B cell (primary cell): ENCODE measurements at regions not wholly inside any gene's neighbourhood (a gene's known extent, or its start where the extent isn't known, plus 50 kb on each side); places are given as distances from the start of the nearest gene placed in this dataset.
"Not testable (repeated sequence)": the region's sequence is repeated elsewhere in the genome, so short reads cannot be mapped to it uniquely, and the experiment has no call there.

ENCODE experiments used
- ATAC-seq: fragments of 200-7000 bp; cut with Tn5 transposase; one replicate; pipeline ENCODE4 v1.10.0; 2021; ENCODE audit warnings: low read depth, mild to moderate bottlenecking, moderate number of reproducible peaks, moderate library complexity
- CTCF ChIA-PET: fragments of 350-600 bp; sonication (Branson Sonifier 250); formaldehyde crosslinking; loops from one replicate; lab custom pipeline; 2021; ENCODE audit warnings: antibody characterized with exemption, inconsistent platforms; lab: Charles Lee
- POLR2A ChIA-PET: fragments of 350-600 bp; sonication (Branson Sonifier 250); formaldehyde crosslinking; loops from one replicate; lab custom pipeline; 2021; ENCODE audit warnings: antibody characterized with exemption; lab: Charles Lee
- DNase-seq: peaks from one replicate; pipeline ENCODE4 v3.0.0; 2013
- H2AFZ ChIP-seq: 2 replicates; pipeline ENCODE4 v1.6.1; 2012; ENCODE audit warnings: mild to moderate bottlenecking, low read depth, low read length; ENCODE audit not compliant: insufficient read depth, poor library complexity, severe bottlenecking
- H3K27ac ChIP-seq, 2 donors: 1 replicate in 1 of 2; 2 replicates in 1 of 2; pipeline ENCODE4 v1.5.1; 2012 to 2013; ENCODE audit warnings: low read length in 2 of 2, mild to moderate bottlenecking in 2 of 2, moderate library complexity in 1 of 2
- H3K27me3 ChIP-seq, 4 experiments: fragments of 200-600 bp in 1 of 4; sonication (generic) in 1 of 4; replicated peaks in 1 of 4; 1 replicate in 2 of 4; 2 replicates in 2 of 4; pipeline versions ENCODE4 v1.6.1 to v1.7.0; 2013 to 2016; ENCODE audit warnings: low read length in 3 of 4, mild to moderate bottlenecking in 2 of 4, mixed read lengths in 1 of 4, moderate library complexity in 1 of 4; ENCODE audit not compliant: insufficient read depth in 4 of 4, control insufficient read depth in 3 of 4; ENCODE audit errors: control extremely low read depth in 1 of 4
- H3K36me3 ChIP-seq, 2 experiments: replicated peaks in 1 of 2; 1 replicate in 1 of 2; 2 replicates in 1 of 2; pipeline versions ENCODE4 v1.6.1 to v1.7.1; 2013; ENCODE audit warnings: low read length in 1 of 2; ENCODE audit not compliant: insufficient read depth in 2 of 2, control insufficient read depth in 1 of 2; ENCODE audit errors: control extremely low read depth in 1 of 2, extremely low read depth in 1 of 2
- H3K4me1 ChIP-seq, 2 donors: fragments of 200-600 bp in 1 of 2; sonication (generic) in 1 of 2; 1 replicate in 1 of 2; 2 replicates in 1 of 2; pipeline versions ENCODE4 v1.5.1 to v1.6.1; 2013 to 2017; ENCODE audit warnings: low read length in 2 of 2; ENCODE audit not compliant: control insufficient read depth in 2 of 2, insufficient read depth in 2 of 2
- H3K4me2 ChIP-seq: replicated peaks from 2 replicates; pipeline ENCODE3; 2012; ENCODE audit warnings: mild to moderate bottlenecking, low read depth, low read length; ENCODE audit not compliant: poor library complexity, severe bottlenecking
- H3K4me3 ChIP-seq, 5 experiments: fragments of 200-600 bp in 1 of 5; sonication (generic) in 1 of 5; 1 replicate in 3 of 5; 2 replicates in 2 of 5; pipeline versions ENCODE4 v1.5.1 to v1.7.0; 2011 to 2016; ENCODE audit warnings: low read length in 4 of 5, mild to moderate bottlenecking in 4 of 5, low read depth in 2 of 5, control low read depth in 1 of 5, moderate library complexity in 1 of 5; ENCODE audit not compliant: insufficient read depth in 1 of 5; ENCODE audit errors: control extremely low read depth in 1 of 5, extremely low read depth in 1 of 5
- H3K79me2 ChIP-seq: fragments of 200-600 bp; sonication (generic); one replicate; pipeline ENCODE4 v1.6.0; 2016; ENCODE audit warnings: low read length; ENCODE audit not compliant: control insufficient read depth, insufficient read depth
- H3K9ac ChIP-seq: fragments of 200-600 bp; sonication (generic); 2 replicates; pipeline ENCODE4 v1.6.1; 2017; ENCODE audit warnings: mild to moderate bottlenecking, low read length, moderate library complexity
- H3K9me3 ChIP-seq, 3 donors: one replicate each; pipeline versions ENCODE4 v1.6.1 to v1.7.1; 2013; ENCODE audit warnings: low read length in 2 of 3; ENCODE audit not compliant: control insufficient read depth in 2 of 3, insufficient read depth in 1 of 3; ENCODE audit errors: control extremely low read depth in 1 of 3
- H4K20me1 ChIP-seq: 2 replicates; pipeline ENCODE4 v1.6.0; 2012; ENCODE audit warnings: mild to moderate bottlenecking, low read length; ENCODE audit not compliant: insufficient read depth, control insufficient read depth, poor library complexity, severe bottlenecking
- H3K27ac Mint-ChIP-seq: one replicate; pipeline ENCODE4 v1.8.0; 2021; ENCODE audit warnings: mixed read lengths
- H3K27me3 Mint-ChIP-seq: one replicate; pipeline ENCODE4 v1.8.0; 2021; ENCODE audit warnings: mixed read lengths
- H3K4me1 Mint-ChIP-seq: one replicate; pipeline ENCODE4 v1.8.0; 2021; ENCODE audit warnings: mixed read lengths
- H3K4me3 Mint-ChIP-seq: one replicate; pipeline ENCODE4 v1.8.0; 2021; ENCODE audit warnings: mixed read lengths
- H3K9me3 Mint-ChIP-seq: one replicate; pipeline ENCODE4 v1.8.0; 2022; ENCODE audit warnings: mixed read lengths; ENCODE audit not compliant: insufficient read depth
- EZH2 ChIP-seq: IDR thresholded peaks from 2 replicates; pipeline ENCODE4 v1.6.1; 2012; ENCODE audit warnings: borderline replicate concordance, low read depth, mild to moderate bottlenecking, moderate library complexity, low read length; ENCODE audit not compliant: insufficient read depth, poor library complexity, severe bottlenecking
- WGBS: methylation state at CpG from one replicate; pipeline ENCODE4 v1.1.5; 2013; ENCODE audit warnings: missing lambda C conversion rate; ENCODE audit not compliant: insufficient coverage; 5-methylcytosine and 5-hydroxymethylcytosine counted together
- intact Hi-C: fragments of 100-400 bp; cut with micrococcal nuclease; formaldehyde crosslinking; loops from one replicate; pipeline ENCODE4 v1.10.0; 2022
- TF ChIP-seq, protein P1 (sequence below): fragments of 200-600 bp; IDR thresholded peaks from one replicate; pipeline ENCODE4 v1.8.0; 2022; ENCODE audit warnings: antibody characterized with exemption, mild to moderate bottlenecking

DNA sequence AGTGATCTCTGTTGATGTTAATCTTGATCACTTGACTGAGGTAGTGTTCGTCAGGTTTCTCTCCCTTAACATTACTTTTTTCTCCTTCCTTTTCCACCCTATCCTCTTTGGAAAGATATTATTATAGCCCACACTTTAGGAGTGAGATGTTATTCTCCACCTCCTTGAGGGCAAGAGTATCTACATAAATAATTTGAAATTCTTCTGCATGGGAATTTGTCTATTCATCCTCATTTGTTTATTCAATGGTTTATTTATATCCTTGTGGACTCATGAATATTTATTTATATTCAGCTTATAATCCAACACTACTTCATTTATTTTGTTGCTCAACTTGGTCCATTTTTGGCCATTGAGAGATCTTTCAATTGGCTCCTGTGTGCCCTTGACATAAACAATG is 750.4 kb downstream of the EPHA4 start:
- ATAC-seq = no peak
- Mint-ChIP-seq H3K27ac (no peak overlapping the region), H3K27me3 (no peaks in the 10 kb centered on the region), H3K4me3 (no peak overlapping the region), H3K9me3 (no peaks in the 10 kb centered on the region), H3K4me1 (no peaks in the 10 kb centered on the region)
- ChIA-PET CTCF (no interaction called here), POLR2A (no interaction called here)
- Histone ChIP-seq H2AFZ (no peak overlapping the region), H3K36me3 (no peaks in the 10 kb centered on the region), H3K9me3 (no peaks in the 10 kb centered on the region), H3K9ac (no peak overlapping the region), H3K79me2 (no peaks in the 10 kb centered on the region), H3K27me3 (no peaks in the 10 kb centered on the region), H3K4me2 (no peak overlapping the region), H3K4me1 (no peaks in the 10 kb centered on the region), H4K20me1 (no peaks in the 10 kb centered on the region), H3K27ac (no peak overlapping the region), H3K4me3 (no peak overlapping the region)
- no CpG with 5 or more reads among the region's 1 CpG for WGBS
- TF ChIP-seq EZH2 = no peak
- TF ChIP-seq, protein P1, sequence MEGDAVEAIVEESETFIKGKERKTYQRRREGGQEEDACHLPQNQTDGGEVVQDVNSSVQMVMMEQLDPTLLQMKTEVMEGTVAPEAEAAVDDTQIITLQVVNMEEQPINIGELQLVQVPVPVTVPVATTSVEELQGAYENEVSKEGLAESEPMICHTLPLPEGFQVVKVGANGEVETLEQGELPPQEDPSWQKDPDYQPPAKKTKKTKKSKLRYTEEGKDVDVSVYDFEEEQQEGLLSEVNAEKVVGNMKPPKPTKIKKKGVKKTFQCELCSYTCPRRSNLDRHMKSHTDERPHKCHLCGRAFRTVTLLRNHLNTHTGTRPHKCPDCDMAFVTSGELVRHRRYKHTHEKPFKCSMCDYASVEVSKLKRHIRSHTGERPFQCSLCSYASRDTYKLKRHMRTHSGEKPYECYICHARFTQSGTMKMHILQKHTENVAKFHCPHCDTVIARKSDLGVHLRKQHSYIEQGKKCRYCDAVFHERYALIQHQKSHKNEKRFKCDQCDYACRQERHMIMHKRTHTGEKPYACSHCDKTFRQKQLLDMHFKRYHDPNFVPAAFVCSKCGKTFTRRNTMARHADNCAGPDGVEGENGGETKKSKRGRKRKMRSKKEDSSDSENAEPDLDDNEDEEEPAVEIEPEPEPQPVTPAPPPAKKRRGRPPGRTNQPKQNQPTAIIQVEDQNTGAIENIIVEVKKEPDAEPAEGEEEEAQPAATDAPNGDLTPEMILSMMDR = no peak
- intact Hi-C loops = no loop called here
- DNase-seq = no peak

DNA sequence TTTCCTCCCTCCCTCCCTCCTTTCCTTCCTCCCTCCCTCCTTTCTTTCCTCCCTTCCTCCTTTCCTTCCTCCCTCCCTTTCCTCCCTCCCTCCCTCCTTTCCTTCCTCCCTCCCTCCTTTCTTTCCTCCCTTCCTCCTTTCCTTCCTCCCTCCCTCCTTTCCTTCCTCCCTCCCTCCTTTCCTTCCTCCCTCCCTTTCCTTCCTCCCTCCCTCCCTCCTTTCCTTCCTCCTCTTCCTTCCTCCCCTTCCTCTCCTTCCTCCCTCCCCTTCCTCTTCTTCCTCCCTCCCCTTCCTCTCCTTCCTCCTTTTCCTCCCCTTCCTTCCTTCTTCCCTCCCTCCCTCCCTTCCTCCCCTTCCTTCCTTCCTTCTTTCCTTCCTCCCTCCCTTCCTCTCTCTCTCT is 748.5 kb downstream of the EPHA4 start:
- H3K27ac Mint-ChIP-seq, H3K9me3 Mint-ChIP-seq, H3K4me3 Mint-ChIP-seq, H3K27me3 Mint-ChIP-seq, DNase-seq, H3K4me1 ChIP-seq, H3K27ac ChIP-seq, H3K9ac ChIP-seq, H4K20me1 ChIP-seq, H2AFZ ChIP-seq, H3K4me3 ChIP-seq, H3K79me2 ChIP-seq, H3K4me2 ChIP-seq, H3K4me1 Mint-ChIP-seq, POLR2A ChIA-PET, H3K9me3 ChIP-seq, CTCF ChIA-PET, H3K36me3 ChIP-seq, H3K27me3 ChIP-seq, intact Hi-C loops, ATAC-seq: not testable (repeated sequence)
